ENCODE measurements at regions not wholly inside any gene's neighbourhood (a gene's known extent, or its start where the extent isn't known, plus 50 kb on each side); places are given as distances from the start of the nearest gene placed in this dataset.

DNA sequence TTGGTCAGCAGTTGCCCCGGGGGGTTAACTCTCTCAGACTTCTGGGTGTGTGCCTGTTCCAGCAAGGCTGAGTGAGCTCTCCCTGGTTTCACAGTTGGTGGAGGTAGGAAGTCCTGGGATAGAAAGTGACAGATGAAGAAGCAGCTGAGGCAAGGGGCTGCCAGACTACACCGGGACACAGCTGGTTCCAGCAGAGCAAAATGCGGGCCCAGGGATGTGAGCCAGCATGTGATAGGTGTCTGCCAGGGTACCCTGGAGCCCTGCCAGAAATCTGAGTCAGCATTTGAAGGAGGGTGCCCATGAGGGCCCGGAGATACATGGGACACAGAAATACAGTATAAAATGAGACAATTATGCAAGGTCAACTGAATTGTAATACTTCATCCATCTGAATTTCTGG lies 79.3 kb upstream of the LGALSL start:
- peaks cover 15% of the 10 kb centered on the region for H3K4me1 Mint-ChIP-seq
- H3K27me3 Mint-ChIP-seq (ENCODE audit: low read depth, poor library complexity) = peaks cover 7% of the 10 kb centered on the region
- H3K27ac Mint-ChIP-seq = no peak overlapping the region
- DNase-seq = no peak
- TF ChIP-seq, protein P1, sequence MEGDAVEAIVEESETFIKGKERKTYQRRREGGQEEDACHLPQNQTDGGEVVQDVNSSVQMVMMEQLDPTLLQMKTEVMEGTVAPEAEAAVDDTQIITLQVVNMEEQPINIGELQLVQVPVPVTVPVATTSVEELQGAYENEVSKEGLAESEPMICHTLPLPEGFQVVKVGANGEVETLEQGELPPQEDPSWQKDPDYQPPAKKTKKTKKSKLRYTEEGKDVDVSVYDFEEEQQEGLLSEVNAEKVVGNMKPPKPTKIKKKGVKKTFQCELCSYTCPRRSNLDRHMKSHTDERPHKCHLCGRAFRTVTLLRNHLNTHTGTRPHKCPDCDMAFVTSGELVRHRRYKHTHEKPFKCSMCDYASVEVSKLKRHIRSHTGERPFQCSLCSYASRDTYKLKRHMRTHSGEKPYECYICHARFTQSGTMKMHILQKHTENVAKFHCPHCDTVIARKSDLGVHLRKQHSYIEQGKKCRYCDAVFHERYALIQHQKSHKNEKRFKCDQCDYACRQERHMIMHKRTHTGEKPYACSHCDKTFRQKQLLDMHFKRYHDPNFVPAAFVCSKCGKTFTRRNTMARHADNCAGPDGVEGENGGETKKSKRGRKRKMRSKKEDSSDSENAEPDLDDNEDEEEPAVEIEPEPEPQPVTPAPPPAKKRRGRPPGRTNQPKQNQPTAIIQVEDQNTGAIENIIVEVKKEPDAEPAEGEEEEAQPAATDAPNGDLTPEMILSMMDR (IDR thresholded peaks at IDR 0.05) = no peak
- H3K4me3 Mint-ChIP-seq = no peak overlapping the region
- peaks cover 3% of the 10 kb centered on the region for H3K9me3 Mint-ChIP-seq
- H3K36me3 Mint-ChIP-seq (ENCODE audit: low read depth) = no peaks in the 10 kb centered on the region

DNA sequence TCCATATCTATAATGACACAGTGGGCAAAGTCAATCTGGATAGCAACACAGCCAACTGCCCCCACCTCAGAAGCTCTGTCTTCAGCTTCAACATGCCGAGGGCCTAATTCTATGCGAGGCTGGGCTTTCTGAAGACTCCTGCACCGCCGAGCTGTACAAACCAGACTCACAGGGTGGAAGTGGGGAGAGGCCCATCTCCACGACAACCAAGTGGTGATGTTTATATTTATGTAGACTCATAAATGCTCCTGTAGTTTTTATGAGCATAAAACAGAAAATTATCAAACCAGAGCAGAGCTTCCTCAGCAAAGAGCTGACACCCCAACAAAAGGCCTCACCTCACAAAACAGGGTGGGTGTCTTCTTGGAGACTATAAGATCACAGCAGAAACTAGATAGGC lies 77.0 kb upstream of the LGALSL start:
- Mint-ChIP-seq H3K27ac (no peak overlapping the region), H3K36me3 (ENCODE audit: low read depth) (no peaks in the 10 kb centered on the region)

DNA sequence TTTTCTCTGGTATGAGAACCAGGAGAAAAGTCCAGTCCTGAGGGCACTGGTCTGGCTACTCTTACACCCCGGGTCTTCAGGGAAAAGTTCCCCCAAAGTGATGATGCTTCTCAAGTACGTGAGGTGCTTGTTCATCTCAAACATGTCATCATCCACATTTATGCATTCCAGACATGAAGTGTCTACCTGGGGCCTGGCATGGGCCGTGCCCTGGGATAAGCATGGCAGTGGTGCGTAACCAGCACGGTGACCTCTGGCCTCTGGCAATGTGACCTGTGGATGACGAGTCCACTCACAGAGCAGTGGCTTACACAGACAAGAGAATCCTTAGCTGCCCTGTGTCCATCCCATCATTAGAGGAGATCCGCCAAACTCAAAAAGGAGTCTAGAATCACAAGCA lies 74.8 kb upstream of the LGALSL start:
- TF ChIP-seq, protein P1 (IDR thresholded peaks at IDR 0.05) = no peak
- Mint-ChIP-seq H3K4me1 (peaks cover 27% of the 10 kb centered on the region), H3K4me3 (no peak overlapping the region), H3K36me3 (ENCODE audit: low read depth) (no peaks in the 10 kb centered on the region), H3K27me3 (ENCODE audit: low read depth, poor library complexity) (peaks cover 3% of the 10 kb centered on the region), H3K9me3 (peaks cover 3% of the 10 kb centered on the region), H3K27ac (peak overlapping the region; percentile 38)
- DNase-seq = no peak

More for the DNA sequence above, 77.0 kb upstream of the LGALSL start:
- Mint-ChIP-seq H3K4me3 (no peak overlapping the region), H3K27me3 (ENCODE audit: low read depth, poor library complexity) (peaks cover 7% of the 10 kb centered on the region), H3K4me1 (peaks cover 16% of the 10 kb centered on the region), H3K9me3 (peaks cover 3% of the 10 kb centered on the region)
- TF ChIP-seq, protein P1 (IDR thresholded peaks at IDR 0.05) = no peak
- DNase-seq = no peak

DNA sequence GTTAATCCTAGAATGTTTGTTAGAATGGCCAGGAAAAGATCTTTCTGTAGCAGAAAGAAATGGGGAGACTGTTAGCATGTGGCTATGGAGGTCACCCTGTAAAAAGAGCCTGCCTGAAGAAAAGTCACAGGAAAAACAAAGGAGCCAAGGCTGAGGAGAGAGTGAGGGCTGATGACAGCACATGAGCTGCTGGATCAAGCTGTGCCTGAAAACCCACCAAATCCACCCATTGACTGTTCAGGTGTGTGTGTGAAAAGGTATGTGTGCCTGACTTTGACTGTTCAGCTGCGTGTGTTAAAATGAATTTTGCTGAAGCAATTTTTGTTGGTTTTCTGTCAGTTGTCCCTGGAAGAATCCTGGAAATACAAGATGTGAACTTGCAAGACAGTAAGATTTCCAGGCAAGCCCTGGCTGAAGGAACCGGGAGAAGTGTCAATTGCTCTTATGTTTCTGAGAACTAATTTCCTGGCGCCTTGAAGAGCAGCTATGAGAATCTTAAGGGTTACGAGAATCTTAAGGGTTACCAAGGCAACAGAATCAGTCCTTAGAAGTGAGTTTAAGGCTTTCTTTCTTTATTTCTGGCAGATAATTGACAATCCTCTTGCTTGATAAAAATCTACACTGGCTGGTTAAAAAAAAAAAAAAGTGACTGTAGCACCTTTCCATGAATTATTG lies 73.0 kb upstream of the LGALSL start:
- Mint-ChIP-seq H3K9me3 (no peaks in the 10 kb centered on the region), H3K27me3 (ENCODE audit: low read depth, poor library complexity) (peaks cover 3% of the 10 kb centered on the region), H3K27ac (no peak overlapping the region), H3K36me3 (ENCODE audit: low read depth) (no peaks in the 10 kb centered on the region), H3K4me1 (peaks cover 27% of the 10 kb centered on the region), H3K4me3 (no peak overlapping the region)
- TF ChIP-seq, protein P1 (IDR thresholded peaks at IDR 0.05) = no peak
- DNase-seq = no peak

DNA sequence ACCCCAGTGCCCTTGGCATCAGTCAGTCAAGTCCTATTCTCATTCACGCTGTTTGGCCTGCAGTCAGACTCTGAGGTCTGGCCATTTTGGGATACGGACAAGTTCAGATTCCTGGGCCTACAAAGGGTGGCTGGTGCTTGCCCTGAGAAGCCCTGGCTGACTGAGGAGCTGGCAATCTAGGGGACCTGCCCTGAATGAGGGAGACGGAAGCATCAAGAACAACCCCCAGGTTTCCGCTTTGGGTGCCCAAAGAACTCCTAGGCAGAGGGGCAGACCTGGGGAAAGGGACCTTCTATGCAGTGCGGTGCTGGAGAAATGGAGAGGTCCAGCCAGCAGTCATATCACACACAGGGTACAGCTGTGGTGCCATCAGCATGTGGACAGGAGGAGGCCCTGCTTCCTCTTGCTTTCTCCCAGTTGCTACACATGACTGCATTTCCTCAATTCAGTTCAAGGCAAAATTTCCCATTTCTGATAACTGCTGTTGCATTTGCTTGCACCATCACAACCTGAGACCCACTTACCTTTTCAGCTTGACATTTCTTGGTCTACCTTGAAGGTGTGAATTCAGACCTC lies 70.9 kb upstream of the LGALSL start:
- no peak for DNase-seq
- TF ChIP-seq, protein P1 (IDR thresholded peaks at IDR 0.05) = no peak
- H3K9me3 Mint-ChIP-seq = peaks cover 10% of the 10 kb centered on the region
- no peaks in the 10 kb centered on the region for H3K36me3 Mint-ChIP-seq (ENCODE audit: low read depth)
- no peak overlapping the region for H3K4me3 Mint-ChIP-seq
- no peak overlapping the region for H3K27ac Mint-ChIP-seq
- H3K27me3 Mint-ChIP-seq (ENCODE audit: low read depth, poor library complexity) = peaks cover 3% of the 10 kb centered on the region
- peaks cover 21% of the 10 kb centered on the region for H3K4me1 Mint-ChIP-seq

DNA sequence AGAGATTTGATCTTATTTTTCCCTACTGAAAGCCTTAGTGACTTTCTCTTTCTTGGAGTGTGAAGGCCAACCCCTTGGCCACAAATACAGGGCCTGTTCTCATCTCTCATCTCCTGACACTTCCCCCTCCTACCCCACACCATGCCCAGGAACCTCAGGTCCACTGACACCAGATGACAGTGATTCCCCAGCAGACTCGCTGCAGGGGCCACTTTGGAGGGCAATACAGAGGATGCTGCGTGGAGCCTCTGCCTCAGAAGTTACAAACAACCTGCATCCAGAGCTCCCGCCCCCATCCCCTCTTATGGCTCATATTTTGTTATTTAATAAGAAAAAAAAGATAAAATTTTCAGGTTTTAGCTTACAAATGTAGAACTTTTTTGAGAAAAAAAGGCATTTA lies 70.1 kb upstream of the LGALSL start:
- H3K4me3 Mint-ChIP-seq = no peak overlapping the region
- H3K27ac Mint-ChIP-seq = peak overlapping the region; percentile 19
- H3K36me3 Mint-ChIP-seq (ENCODE audit: low read depth) = peaks cover 7% of the 10 kb centered on the region
- TF ChIP-seq, protein P1 (IDR thresholded peaks at IDR 0.05) = no peak
- DNase-seq = no peak
- H3K9me3 Mint-ChIP-seq = peaks cover 17% of the 10 kb centered on the region
- H3K27me3 Mint-ChIP-seq (ENCODE audit: low read depth, poor library complexity) = no peaks in the 10 kb centered on the region
- H3K4me1 Mint-ChIP-seq = peaks cover 20% of the 10 kb centered on the region
